Ovary (tissue), 3 donors: ENCODE measurements at regions not wholly inside any gene's neighbourhood (a gene's known extent, or its start where the extent isn't known, plus 50 kb on each side); places are given as distances from the start of the nearest gene placed in this dataset.

Experiments used
- EP300 ChIP-seq: sonication (generic); formaldehyde crosslinking; IDR thresholded peaks from one replicate; pipeline ENCODE4 v1.6.1; 2017; ENCODE audit warnings: antibody characterized with exemption
- POLR2A ChIP-seq: fragments of 450-650 bp; IDR thresholded peaks from one replicate; pipeline ENCODE4 v1.6.1; 2017; ENCODE audit warnings: antibody characterized with exemption, mild to moderate bottlenecking, moderate library complexity
- TF ChIP-seq, protein P1 (sequence below), 3 donors: fragments of 450-650 bp in 2 of 3; fragments of 200-600 bp in 1 of 3; IDR thresholded peaks; one replicate each; pipeline versions ENCODE4 v1.5.1 to v1.8.0; 2016 to 2022; ENCODE audit warnings: antibody characterized with exemption in 3 of 3, mild to moderate bottlenecking in 1 of 3
- donor health status: DM: no; HTN: no; CAD: no.

DNA sequence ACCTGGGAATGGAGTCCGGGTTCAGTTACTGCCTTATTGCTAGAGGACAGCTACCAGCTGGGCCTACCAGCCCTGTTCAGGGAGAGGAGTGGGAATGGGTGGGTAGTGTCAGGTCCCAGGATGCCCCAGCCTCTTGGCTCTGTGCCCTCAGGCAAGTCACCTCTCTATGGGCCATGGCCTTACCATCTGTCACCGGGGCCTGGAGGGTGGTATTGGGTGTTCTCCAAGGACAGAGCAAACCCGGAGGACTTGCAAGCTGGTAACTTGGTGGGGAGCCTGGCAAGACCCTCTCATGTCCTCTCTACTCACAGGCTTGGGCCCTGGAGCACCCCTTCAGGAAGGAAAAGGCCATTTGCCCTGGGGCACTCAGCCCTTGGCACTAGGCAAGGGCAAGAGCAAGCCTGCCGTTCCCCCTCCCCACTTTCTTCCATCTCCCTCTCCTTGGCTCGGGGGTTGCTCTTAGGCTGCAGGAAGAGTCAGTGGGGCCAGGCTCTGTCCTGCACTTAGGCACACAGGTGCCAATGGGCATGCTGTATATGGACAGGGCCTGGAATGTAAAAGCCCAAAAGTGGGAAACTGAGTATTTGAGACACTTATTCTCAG lies 170.0 kb upstream of the ZNF267 start:
- TF ChIP-seq, protein P1, sequence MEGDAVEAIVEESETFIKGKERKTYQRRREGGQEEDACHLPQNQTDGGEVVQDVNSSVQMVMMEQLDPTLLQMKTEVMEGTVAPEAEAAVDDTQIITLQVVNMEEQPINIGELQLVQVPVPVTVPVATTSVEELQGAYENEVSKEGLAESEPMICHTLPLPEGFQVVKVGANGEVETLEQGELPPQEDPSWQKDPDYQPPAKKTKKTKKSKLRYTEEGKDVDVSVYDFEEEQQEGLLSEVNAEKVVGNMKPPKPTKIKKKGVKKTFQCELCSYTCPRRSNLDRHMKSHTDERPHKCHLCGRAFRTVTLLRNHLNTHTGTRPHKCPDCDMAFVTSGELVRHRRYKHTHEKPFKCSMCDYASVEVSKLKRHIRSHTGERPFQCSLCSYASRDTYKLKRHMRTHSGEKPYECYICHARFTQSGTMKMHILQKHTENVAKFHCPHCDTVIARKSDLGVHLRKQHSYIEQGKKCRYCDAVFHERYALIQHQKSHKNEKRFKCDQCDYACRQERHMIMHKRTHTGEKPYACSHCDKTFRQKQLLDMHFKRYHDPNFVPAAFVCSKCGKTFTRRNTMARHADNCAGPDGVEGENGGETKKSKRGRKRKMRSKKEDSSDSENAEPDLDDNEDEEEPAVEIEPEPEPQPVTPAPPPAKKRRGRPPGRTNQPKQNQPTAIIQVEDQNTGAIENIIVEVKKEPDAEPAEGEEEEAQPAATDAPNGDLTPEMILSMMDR (IDR thresholded peaks at IDR 0.05), result no peak
- TF ChIP-seq POLR2A (no peak), EP300 (no peak)
